ENCODE measurements at regions not wholly inside any gene's neighbourhood (a gene's known extent, or its start where the extent isn't known, plus 50 kb on each side); places are given as distances from the start of the nearest gene placed in this dataset.

DNA sequence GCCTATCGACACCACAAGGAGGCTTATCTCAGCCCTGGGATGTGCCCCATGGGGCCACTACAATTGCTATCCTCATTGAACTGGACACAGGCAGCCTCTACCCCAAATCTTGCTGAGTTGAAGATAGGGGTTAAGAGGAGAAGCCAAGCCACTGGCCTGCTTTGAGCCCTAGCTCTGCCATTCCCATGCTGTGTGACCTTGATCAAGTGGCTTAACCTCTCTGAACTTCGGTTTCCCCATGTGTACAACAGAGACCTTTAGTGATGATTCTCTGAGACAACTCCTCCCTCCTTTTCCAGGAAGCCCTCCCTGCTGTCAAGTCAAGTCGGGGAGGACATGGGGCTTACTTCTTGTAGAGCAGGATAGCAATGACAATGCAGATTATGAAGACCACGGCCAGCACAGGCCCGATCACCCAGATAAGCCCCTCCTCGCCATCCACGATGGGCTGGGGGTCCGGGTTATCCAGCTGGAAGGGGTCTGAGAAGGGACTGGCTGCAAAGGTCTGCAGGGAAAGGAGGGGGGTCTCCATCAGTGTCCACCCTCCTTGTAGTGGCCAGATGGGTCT, 121.6 kb downstream of the PTPRS start:
- TF ChIP-seq, protein P1, sequence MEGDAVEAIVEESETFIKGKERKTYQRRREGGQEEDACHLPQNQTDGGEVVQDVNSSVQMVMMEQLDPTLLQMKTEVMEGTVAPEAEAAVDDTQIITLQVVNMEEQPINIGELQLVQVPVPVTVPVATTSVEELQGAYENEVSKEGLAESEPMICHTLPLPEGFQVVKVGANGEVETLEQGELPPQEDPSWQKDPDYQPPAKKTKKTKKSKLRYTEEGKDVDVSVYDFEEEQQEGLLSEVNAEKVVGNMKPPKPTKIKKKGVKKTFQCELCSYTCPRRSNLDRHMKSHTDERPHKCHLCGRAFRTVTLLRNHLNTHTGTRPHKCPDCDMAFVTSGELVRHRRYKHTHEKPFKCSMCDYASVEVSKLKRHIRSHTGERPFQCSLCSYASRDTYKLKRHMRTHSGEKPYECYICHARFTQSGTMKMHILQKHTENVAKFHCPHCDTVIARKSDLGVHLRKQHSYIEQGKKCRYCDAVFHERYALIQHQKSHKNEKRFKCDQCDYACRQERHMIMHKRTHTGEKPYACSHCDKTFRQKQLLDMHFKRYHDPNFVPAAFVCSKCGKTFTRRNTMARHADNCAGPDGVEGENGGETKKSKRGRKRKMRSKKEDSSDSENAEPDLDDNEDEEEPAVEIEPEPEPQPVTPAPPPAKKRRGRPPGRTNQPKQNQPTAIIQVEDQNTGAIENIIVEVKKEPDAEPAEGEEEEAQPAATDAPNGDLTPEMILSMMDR (IDR thresholded peaks at IDR 0.05; ENCODE audit: low read depth, low read length, missing input control): no peak
- TF ChIP-seq, protein P2, sequence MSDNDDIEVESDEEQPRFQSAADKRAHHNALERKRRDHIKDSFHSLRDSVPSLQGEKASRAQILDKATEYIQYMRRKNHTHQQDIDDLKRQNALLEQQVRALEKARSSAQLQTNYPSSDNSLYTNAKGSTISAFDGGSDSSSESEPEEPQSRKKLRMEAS (IDR thresholded peaks at IDR 0.05): no peak
- TF ChIP-seq RAD21 (IDR thresholded peaks at IDR 0.05): no peak
- TF ChIP-seq, protein P3, sequence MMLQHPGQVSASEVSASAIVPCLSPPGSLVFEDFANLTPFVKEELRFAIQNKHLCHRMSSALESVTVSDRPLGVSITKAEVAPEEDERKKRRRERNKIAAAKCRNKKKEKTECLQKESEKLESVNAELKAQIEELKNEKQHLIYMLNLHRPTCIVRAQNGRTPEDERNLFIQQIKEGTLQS (IDR thresholded peaks at IDR 0.05): no peak

Measured in liver (tissue), 3 donors.